WTC11 (cell line): ENCODE measurements at regions not wholly inside any gene's neighbourhood (a gene's known extent, or its start where the extent isn't known, plus 50 kb on each side); places are given as distances from the start of the nearest gene placed in this dataset.

Experiments
- ATAC-seq: fragments of 200-7000 bp; cut with Tn5 transposase; 2 replicates; pipeline ENCODE4 v1.10.0; 2021; ENCODE audit warnings: mild to moderate bottlenecking, moderate library complexity
- CTCF ChIA-PET: fragments of 300-600 bp; sonication (Branson Sonifier 250); formaldehyde crosslinking; loops from one replicate; lab custom pipeline; 2021; ENCODE audit warnings: antibody characterized with exemption; lab: Charles Lee
- POLR2A ChIA-PET: fragments of 350-600 bp; sonication (Branson Sonifier 250); formaldehyde crosslinking; loops from one replicate; lab custom pipeline; 2021; ENCODE audit warnings: antibody characterized with exemption; lab: Charles Lee
- DNase-seq: peaks from one replicate; pipeline ENCODE4 v3.0.0; 2021; ENCODE audit warnings: low spot score
- H3K27ac Mint-ChIP-seq: 2 replicates; pipeline ENCODE4 v1.8.0; 2021; ENCODE audit warnings: mixed read lengths
- H3K27me3 Mint-ChIP-seq: 2 replicates; pipeline ENCODE4 v1.8.0; 2021; ENCODE audit warnings: low read depth, mild to moderate bottlenecking, moderate library complexity, mixed read lengths
- H3K36me3 Mint-ChIP-seq: 2 replicates; pipeline ENCODE4 v1.8.0; 2021; ENCODE audit warnings: mixed read lengths
- H3K4me1 Mint-ChIP-seq: 2 replicates; pipeline ENCODE4 v1.8.0; 2022; ENCODE audit warnings: mixed read lengths
- H3K4me3 Mint-ChIP-seq: 2 replicates; pipeline ENCODE4 v1.8.0; 2021; ENCODE audit warnings: mild to moderate bottlenecking, moderate library complexity, mixed read lengths
- H3K9me3 Mint-ChIP-seq: 2 replicates; pipeline ENCODE4 v1.8.0; 2021; ENCODE audit warnings: mixed read lengths
- AFF4 ChIP-seq: sonication (generic); formaldehyde crosslinking; IDR thresholded peaks from 2 replicates; pipeline ENCODE4 v1.8.1; 2023; ENCODE audit warnings: mild to moderate bottlenecking, missing genetic modification reagents, borderline replicate concordance
- ATF1 ChIP-seq: sonication (generic); formaldehyde crosslinking; IDR thresholded peaks from 2 replicates; pipeline ENCODE4 v1.8.1; 2023; ENCODE audit warnings: mild to moderate bottlenecking, moderate library complexity, missing genetic modification reagents
- CDX4 ChIP-seq: fragments of 250-450 bp; sonication (Bioruptor Pico); IDR thresholded peaks from 2 replicates; pipeline ENCODE4 v1.9.0; 2021; ENCODE audit warnings: moderate library complexity, mild to moderate bottlenecking, inconsistent platforms, borderline replicate concordance
- HMGA2 ChIP-seq: fragments of 250-450 bp; sonication (Bioruptor Pico); IDR thresholded peaks from 2 replicates; pipeline ENCODE4 v1.4.0; 2021; ENCODE audit warnings: mild to moderate bottlenecking, moderate library complexity
- JUN ChIP-seq: sonication (generic); formaldehyde crosslinking; IDR thresholded peaks from 2 replicates; pipeline ENCODE4 v1.8.0; 2023; ENCODE audit warnings: mild to moderate bottlenecking, missing genetic modification reagents
- NR3C1 ChIP-seq: sonication (generic); formaldehyde crosslinking; conservative IDR thresholded peaks from 2 replicates; pipeline ENCODE4 v1.8.1; 2023; ENCODE audit warnings: low read depth, mild to moderate bottlenecking, missing genetic modification reagents
- RELA ChIP-seq: sonication (generic); formaldehyde crosslinking; IDR thresholded peaks from 2 replicates; pipeline ENCODE4 v1.8.1; 2022; ENCODE audit warnings: missing genetic modification reagents, mild to moderate bottlenecking, borderline replicate concordance
- TCF7 ChIP-seq: sonication (generic); formaldehyde crosslinking; IDR thresholded peaks from 2 replicates; pipeline ENCODE4 v1.8.0; 2022; ENCODE audit warnings: mild to moderate bottlenecking, low read depth, missing genetic modification reagents, moderate library complexity
- USF2 ChIP-seq: sonication (generic); formaldehyde crosslinking; IDR thresholded peaks from 2 replicates; pipeline ENCODE4 v1.8.1; 2023; ENCODE audit warnings: mild to moderate bottlenecking, missing genetic modification reagents, moderate library complexity
- ZBTB21 ChIP-seq: sonication (generic); formaldehyde crosslinking; IDR thresholded peaks from 2 replicates; pipeline ENCODE4 v1.8.1; 2023; ENCODE audit warnings: mild to moderate bottlenecking, missing genetic modification reagents, borderline replicate concordance
- ZBTB43 ChIP-seq: sonication (generic); formaldehyde crosslinking; IDR thresholded peaks from 2 replicates; pipeline ENCODE4 v1.8.1; 2023; ENCODE audit warnings: mild to moderate bottlenecking, missing genetic modification reagents
- ZNF423 ChIP-seq: fragments of 250-450 bp; sonication (Bioruptor Pico); IDR thresholded peaks from 2 replicates; pipeline ENCODE4 v2.1.2; 2022; ENCODE audit warnings: mild to moderate bottlenecking, moderate library complexity
- ZNF425 ChIP-seq: fragments of 250-450 bp; sonication (Bioruptor Pico); conservative IDR thresholded peaks from 2 replicates; pipeline ENCODE4 v1.9.0; 2021; ENCODE audit warnings: mild to moderate bottlenecking

GRCh38 chr7:98553666-98554065, 63.4 kb upstream of the NPTX2 start:
- Mint-ChIP-seq H3K27me3 (peaks cover 2% of the 10 kb centered on the region; the same call in 1 of the 2 replicates), H3K9me3 (peaks cover 25% of the 10 kb centered on the region), H3K36me3 (peaks cover 11% of the 10 kb centered on the region), H3K4me3 (no peak overlapping the region), H3K4me1 (no peaks in the 10 kb centered on the region), H3K27ac (no peak overlapping the region)
- no peak for TF ChIP-seq HMGA2 (CRISPR knock-in tag)
- no peak for TF ChIP-seq CDX4
- TF ChIP-seq ZBTB43 (CRISPR knock-in tag) = no peak
- TF ChIP-seq USF2 (CRISPR knock-in tag) = no peak
- TF ChIP-seq JUN (CRISPR knock-in tag) = no peak
- no peak for TF ChIP-seq ATF1 (CRISPR knock-in tag)
- TF ChIP-seq ZNF423 (CRISPR knock-in tag) = no peak
- no peak for TF ChIP-seq AFF4 (CRISPR knock-in tag)
- TF ChIP-seq TCF7 (CRISPR knock-in tag) = no peak
- TF ChIP-seq ZBTB21 = no peak
- POLR2A ChIA-PET = no interaction called here
- CTCF ChIA-PET = interaction anchor here (1.4 kb wide), 1 partner anchor 12 kb away, joined by 4 read pairs; no protein-coding TSS in a partner anchor
- no peak for ATAC-seq
- no peak for DNase-seq

- no peaks in the 10 kb centered on the region for H3K4me1 Mint-ChIP-seq
- DNase-seq = no peak
- no peak overlapping the region for H3K27ac Mint-ChIP-seq
- no peak overlapping the region for H3K4me3 Mint-ChIP-seq
- H3K27me3 Mint-ChIP-seq = peaks cover 8% of the 10 kb centered on the region
- peaks cover 25% of the 10 kb centered on the region for H3K9me3 Mint-ChIP-seq
- CTCF ChIA-PET = no interaction called here
- TF ChIP-seq ZNF425 (CRISPR knock-in tag) (no peak), RELA (CRISPR knock-in tag) (no peak), NR3C1 (no peak), ATF1 (CRISPR knock-in tag) (no peak)
- H3K36me3 Mint-ChIP-seq = peaks cover 11% of the 10 kb centered on the region
- ATAC-seq = no peak
- POLR2A ChIA-PET = no interaction called here
Observed at GRCh38 chr7:98551611-98552273, 65.3 kb upstream of the NPTX2 start.
